Parathyroid adenoma (tissue), 2 donors: ENCODE measurements at regions not wholly inside any gene's neighbourhood (a gene's known extent, or its start where the extent isn't known, plus 50 kb on each side); places are given as distances from the start of the nearest gene placed in this dataset.

ENCODE experiments used
- H2AFZ ChIP-seq: fragments of 300-600 bp; sonication (generic); one replicate; pipeline ENCODE4 v1.7.0; 2017; ENCODE audit warnings: antibody characterized with exemption, mild to moderate bottlenecking
- H3K27ac ChIP-seq: fragments of 300-600 bp; sonication (generic); one replicate; pipeline ENCODE4 v1.7.0; 2017
- H3K27me3 ChIP-seq: fragments of 300-600 bp; sonication (generic); one replicate; pipeline ENCODE4 v1.7.0; 2017; ENCODE audit warnings: low read length; ENCODE audit not compliant: control insufficient read depth, insufficient read depth
- H3K36me3 ChIP-seq: fragments of 300-600 bp; sonication (generic); one replicate; pipeline ENCODE4 v1.7.0; 2017; ENCODE audit warnings: low read length; ENCODE audit not compliant: control insufficient read depth, insufficient read depth
- H3K4me1 ChIP-seq: fragments of 300-600 bp; sonication (generic); one replicate; pipeline ENCODE4 v1.7.0; 2017; ENCODE audit warnings: control low read depth
- H3K4me2 ChIP-seq: fragments of 300-600 bp; sonication (generic); one replicate; pipeline ENCODE4 v1.7.0; 2017; ENCODE audit warnings: low read length
- H3K4me3 ChIP-seq: fragments of 300-600 bp; sonication (generic); one replicate; pipeline ENCODE4 v1.7.0; 2017; ENCODE audit warnings: low read depth, low read length
- H3K79me2 ChIP-seq: fragments of 300-600 bp; sonication (generic); one replicate; pipeline ENCODE4 v1.7.0; 2017; ENCODE audit warnings: control low read depth
- H3K9ac ChIP-seq: fragments of 300-600 bp; sonication (generic); one replicate; pipeline ENCODE4 v1.7.0; 2017; ENCODE audit warnings: mild to moderate bottlenecking
- H3K9me3 ChIP-seq: fragments of 300-600 bp; sonication (generic); one replicate; pipeline ENCODE4 v1.7.0; 2017; ENCODE audit warnings: low read length; ENCODE audit not compliant: control insufficient read depth
- TF ChIP-seq, protein P1 (sequence below): fragments of 300-600 bp; sonication (generic); IDR thresholded peaks from one replicate; pipeline ENCODE4 v1.7.0; 2017; ENCODE audit warnings: antibody characterized with exemption, mild to moderate bottlenecking
- donor health status: primary hyperparathyroidism.

DNA sequence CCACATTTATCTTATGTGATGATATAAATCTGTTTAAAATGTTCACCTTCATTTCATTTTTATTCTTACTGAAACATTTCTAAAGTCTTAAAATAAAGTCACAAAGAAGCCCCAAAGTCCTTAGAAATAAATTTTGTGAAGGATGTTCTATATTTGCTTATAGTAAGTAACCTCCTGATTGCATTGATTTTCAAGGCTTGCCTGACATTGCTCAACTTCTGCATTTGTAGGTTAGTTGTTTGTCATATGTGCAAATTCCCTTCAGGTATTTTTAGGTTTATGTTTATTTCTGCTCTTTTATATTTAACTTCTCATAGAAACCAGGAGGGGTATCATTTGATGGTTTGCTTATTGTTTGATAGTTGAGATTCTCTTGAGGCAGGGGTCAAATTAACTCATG is 417.8 kb downstream of the ARL4A start:
- no peak overlapping the region for H2AFZ ChIP-seq
- no peak overlapping the region for H3K4me2 ChIP-seq
- no peaks in the 10 kb centered on the region for H3K79me2 ChIP-seq
- no peak overlapping the region for H3K4me3 ChIP-seq
- H3K36me3 ChIP-seq = no peaks in the 10 kb centered on the region
- H3K27me3 ChIP-seq = no peaks in the 10 kb centered on the region
- H3K4me1 ChIP-seq = no peaks in the 10 kb centered on the region
- no peaks in the 10 kb centered on the region for H3K9me3 ChIP-seq
- TF ChIP-seq, protein P1, sequence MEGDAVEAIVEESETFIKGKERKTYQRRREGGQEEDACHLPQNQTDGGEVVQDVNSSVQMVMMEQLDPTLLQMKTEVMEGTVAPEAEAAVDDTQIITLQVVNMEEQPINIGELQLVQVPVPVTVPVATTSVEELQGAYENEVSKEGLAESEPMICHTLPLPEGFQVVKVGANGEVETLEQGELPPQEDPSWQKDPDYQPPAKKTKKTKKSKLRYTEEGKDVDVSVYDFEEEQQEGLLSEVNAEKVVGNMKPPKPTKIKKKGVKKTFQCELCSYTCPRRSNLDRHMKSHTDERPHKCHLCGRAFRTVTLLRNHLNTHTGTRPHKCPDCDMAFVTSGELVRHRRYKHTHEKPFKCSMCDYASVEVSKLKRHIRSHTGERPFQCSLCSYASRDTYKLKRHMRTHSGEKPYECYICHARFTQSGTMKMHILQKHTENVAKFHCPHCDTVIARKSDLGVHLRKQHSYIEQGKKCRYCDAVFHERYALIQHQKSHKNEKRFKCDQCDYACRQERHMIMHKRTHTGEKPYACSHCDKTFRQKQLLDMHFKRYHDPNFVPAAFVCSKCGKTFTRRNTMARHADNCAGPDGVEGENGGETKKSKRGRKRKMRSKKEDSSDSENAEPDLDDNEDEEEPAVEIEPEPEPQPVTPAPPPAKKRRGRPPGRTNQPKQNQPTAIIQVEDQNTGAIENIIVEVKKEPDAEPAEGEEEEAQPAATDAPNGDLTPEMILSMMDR = no peak
- no peak overlapping the region for H3K9ac ChIP-seq
- no peak overlapping the region for H3K27ac ChIP-seq

DNA sequence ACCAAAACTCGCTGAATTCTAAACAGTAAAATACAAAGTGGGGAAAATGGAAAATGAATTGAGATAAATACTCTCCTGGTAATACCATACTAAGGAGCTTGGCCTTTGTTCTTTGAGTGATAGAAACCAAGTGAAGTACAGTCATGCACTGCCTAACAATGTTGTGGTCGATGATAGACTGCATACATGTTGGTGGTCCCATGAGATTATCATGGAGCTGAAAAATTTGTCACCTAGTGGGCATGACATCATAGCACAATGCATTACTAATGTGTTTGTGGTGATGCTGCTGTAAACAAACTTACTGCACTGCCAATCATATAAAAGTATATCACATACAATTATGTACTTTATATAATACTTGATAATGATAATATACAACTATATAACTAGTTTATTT is 419.1 kb downstream of the ARL4A start:
- Histone ChIP-seq H3K27ac (no peak overlapping the region), H3K9me3 (no peaks in the 10 kb centered on the region), H3K27me3 (no peaks in the 10 kb centered on the region), H3K36me3 (no peaks in the 10 kb centered on the region), H3K4me2 (no peak overlapping the region), H3K79me2 (no peaks in the 10 kb centered on the region), H3K4me1 (no peaks in the 10 kb centered on the region), H3K4me3 (no peak overlapping the region), H3K9ac (no peak overlapping the region), H2AFZ (no peak overlapping the region)
- TF ChIP-seq, protein P1 = no peak

- TF ChIP-seq, protein P1 = no peak
- Histone ChIP-seq H3K9me3 (no peaks in the 10 kb centered on the region), H3K9ac (no peak overlapping the region), H2AFZ (no peak overlapping the region), H3K4me2 (no peak overlapping the region), H3K27me3 (no peaks in the 10 kb centered on the region), H3K79me2 (no peaks in the 10 kb centered on the region), H3K27ac (no peak overlapping the region), H3K4me3 (no peak overlapping the region), H3K4me1 (no peaks in the 10 kb centered on the region), H3K36me3 (no peaks in the 10 kb centered on the region)
Measured at GRCh38 chr7:13107291-13107690, 419.9 kb downstream of the ARL4A start.

GRCh38 chr7:13108061-13108460 is 420.6 kb downstream of the ARL4A start:
- TF ChIP-seq, protein P1 = no peak
- no peaks in the 10 kb centered on the region for H3K27me3 ChIP-seq
- H3K4me1 ChIP-seq = no peaks in the 10 kb centered on the region
- no peaks in the 10 kb centered on the region for H3K79me2 ChIP-seq
- H3K27ac ChIP-seq = no peak overlapping the region
- H3K4me2 ChIP-seq = no peak overlapping the region
- H3K4me3 ChIP-seq = no peak overlapping the region
- H2AFZ ChIP-seq = no peak overlapping the region
- H3K9me3 ChIP-seq = no peaks in the 10 kb centered on the region
- no peaks in the 10 kb centered on the region for H3K36me3 ChIP-seq
- no peak overlapping the region for H3K9ac ChIP-seq

GRCh38 chr7:13109201-13109600 is 421.8 kb downstream of the ARL4A start:
- Histone ChIP-seq H3K9me3 (no peaks in the 10 kb centered on the region), H3K4me3 (no peak overlapping the region), H3K79me2 (no peaks in the 10 kb centered on the region), H3K9ac (no peak overlapping the region), H3K27ac (no peak overlapping the region), H3K36me3 (no peaks in the 10 kb centered on the region), H2AFZ (no peak overlapping the region), H3K4me1 (no peaks in the 10 kb centered on the region), H3K4me2 (no peak overlapping the region), H3K27me3 (no peaks in the 10 kb centered on the region)
- TF ChIP-seq, protein P1 = no peak
